22Rv1 (cell line): ENCODE measurements at regions not wholly inside any gene's neighbourhood (a gene's known extent, or its start where the extent isn't known, plus 50 kb on each side); places are given as distances from the start of the nearest gene placed in this dataset.

Experiments
- ZFX ChIP-seq: fragments of 450-650 bp; IDR thresholded peaks from 2 replicates; pipeline ENCODE4 v1.6.1; 2017; ENCODE audit warnings: antibody characterized with exemption, borderline replicate concordance
- TF ChIP-seq, protein P1 (sequence below): fragments of 450-650 bp; IDR thresholded peaks from 2 replicates; pipeline ENCODE4 v1.5.1; 2017; ENCODE audit warnings: mild to moderate bottlenecking

DNA sequence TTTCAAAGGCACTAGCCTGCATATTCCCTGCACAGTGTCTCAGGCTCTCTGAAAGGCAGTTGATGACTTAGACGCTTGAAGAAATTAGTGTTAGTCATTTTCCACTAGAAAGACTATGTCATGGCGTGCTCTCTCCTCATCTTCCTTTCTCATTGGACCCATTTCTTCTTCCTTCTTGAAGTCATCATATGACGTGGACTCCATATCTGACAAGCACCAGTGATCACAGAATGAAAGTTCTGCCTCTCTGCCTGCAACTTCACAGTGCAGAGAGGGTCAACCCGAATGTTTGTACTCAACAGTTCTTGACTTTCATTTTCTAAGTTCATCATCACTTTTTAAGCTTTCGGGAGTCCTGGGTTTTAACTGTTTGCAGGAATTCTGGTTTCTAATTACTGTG is 63.7 kb upstream of the CYRIA start:
- TF ChIP-seq, protein P1, sequence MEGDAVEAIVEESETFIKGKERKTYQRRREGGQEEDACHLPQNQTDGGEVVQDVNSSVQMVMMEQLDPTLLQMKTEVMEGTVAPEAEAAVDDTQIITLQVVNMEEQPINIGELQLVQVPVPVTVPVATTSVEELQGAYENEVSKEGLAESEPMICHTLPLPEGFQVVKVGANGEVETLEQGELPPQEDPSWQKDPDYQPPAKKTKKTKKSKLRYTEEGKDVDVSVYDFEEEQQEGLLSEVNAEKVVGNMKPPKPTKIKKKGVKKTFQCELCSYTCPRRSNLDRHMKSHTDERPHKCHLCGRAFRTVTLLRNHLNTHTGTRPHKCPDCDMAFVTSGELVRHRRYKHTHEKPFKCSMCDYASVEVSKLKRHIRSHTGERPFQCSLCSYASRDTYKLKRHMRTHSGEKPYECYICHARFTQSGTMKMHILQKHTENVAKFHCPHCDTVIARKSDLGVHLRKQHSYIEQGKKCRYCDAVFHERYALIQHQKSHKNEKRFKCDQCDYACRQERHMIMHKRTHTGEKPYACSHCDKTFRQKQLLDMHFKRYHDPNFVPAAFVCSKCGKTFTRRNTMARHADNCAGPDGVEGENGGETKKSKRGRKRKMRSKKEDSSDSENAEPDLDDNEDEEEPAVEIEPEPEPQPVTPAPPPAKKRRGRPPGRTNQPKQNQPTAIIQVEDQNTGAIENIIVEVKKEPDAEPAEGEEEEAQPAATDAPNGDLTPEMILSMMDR = no peak
- no peak for TF ChIP-seq ZFX
